Fibroblast of villous mesenchyme (primary cell): ENCODE measurements at regions not wholly inside any gene's neighbourhood (a gene's known extent, or its start where the extent isn't known, plus 50 kb on each side); places are given as distances from the start of the nearest gene placed in this dataset.

Source experiments
- DNase-seq: peaks from one replicate; pipeline ENCODE4 v3.0.0-alpha.2; 2010; ENCODE audit warnings: low read depth
- H3K4me3 ChIP-seq: 2 replicates; pipeline ENCODE4 v1.5.1; 2011; ENCODE audit warnings: low read depth, mild to moderate bottlenecking, low read length
- TF ChIP-seq, protein P1 (sequence below): IDR thresholded peaks from 2 replicates; pipeline ENCODE4 v1.5.1; 2012; ENCODE audit warnings: low read depth, mild to moderate bottlenecking, low read length; ENCODE audit not compliant: insufficient read depth

DNA sequence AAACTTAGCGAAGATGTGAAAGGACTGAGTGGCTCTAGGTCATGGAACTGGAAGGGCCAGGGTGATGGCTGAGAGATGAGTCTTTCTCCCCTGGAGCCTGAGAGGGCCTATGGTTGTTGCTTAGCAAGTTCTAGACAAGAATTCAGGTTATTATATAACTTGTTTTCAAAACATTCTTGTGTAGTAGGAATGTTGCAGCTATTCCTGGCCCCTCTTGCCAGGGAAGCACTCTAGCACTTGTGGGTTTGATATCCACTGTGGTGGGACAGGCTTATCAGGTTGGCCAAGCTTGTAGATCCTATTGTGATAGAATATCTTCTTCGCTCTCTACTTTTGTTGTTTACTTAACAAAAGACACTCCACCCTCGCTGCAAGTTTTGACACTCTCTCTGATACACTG, 211.8 kb upstream of the CITED2 start:
- TF ChIP-seq, protein P1, sequence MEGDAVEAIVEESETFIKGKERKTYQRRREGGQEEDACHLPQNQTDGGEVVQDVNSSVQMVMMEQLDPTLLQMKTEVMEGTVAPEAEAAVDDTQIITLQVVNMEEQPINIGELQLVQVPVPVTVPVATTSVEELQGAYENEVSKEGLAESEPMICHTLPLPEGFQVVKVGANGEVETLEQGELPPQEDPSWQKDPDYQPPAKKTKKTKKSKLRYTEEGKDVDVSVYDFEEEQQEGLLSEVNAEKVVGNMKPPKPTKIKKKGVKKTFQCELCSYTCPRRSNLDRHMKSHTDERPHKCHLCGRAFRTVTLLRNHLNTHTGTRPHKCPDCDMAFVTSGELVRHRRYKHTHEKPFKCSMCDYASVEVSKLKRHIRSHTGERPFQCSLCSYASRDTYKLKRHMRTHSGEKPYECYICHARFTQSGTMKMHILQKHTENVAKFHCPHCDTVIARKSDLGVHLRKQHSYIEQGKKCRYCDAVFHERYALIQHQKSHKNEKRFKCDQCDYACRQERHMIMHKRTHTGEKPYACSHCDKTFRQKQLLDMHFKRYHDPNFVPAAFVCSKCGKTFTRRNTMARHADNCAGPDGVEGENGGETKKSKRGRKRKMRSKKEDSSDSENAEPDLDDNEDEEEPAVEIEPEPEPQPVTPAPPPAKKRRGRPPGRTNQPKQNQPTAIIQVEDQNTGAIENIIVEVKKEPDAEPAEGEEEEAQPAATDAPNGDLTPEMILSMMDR = no peak
- DNase-seq = no peak
- H3K4me3 ChIP-seq = no peak overlapping the region

DNA sequence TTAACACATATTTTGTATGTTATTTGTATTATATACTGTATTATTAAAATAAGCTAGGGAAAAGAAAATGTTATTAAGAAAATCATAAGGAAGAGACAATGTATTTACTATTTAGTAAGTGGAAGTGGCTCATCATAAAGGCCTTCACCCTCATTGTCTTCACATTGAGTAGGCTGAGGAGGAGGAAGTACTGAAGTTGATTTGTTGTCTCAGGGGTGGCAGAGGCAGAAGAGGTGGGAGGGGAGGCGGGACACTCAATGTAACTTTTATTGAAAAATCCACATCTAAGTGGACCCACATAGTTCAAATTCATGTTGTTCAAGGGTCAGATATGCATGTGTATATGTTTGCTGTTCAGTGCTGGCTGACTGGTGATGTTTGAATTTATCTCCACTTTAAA, 210.2 kb upstream of the CITED2 start:
- DNase-seq = no peak
- TF ChIP-seq, protein P1 = no peak
- no peak overlapping the region for H3K4me3 ChIP-seq

DNA sequence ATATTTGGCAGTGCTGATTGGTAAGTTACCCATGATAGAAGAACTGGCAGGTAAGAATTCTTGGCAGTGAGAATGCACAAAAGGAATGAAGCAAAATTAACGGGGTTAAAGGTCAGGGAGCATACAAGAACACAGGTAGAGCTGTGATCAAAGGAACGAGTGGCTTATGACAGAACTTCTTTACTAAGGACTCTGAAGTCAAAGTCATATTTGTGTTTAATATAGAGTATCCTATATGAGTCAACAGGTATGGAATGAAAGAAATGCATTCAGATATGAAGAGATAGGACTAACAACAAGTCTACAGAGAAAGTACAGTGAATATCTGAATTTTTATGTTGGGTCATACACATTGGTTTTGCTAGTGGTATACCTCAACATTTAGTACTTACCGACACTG, 209.0 kb upstream of the CITED2 start:
- TF ChIP-seq, protein P1 = no peak
- no peak for DNase-seq
- no peak overlapping the region for H3K4me3 ChIP-seq

DNA sequence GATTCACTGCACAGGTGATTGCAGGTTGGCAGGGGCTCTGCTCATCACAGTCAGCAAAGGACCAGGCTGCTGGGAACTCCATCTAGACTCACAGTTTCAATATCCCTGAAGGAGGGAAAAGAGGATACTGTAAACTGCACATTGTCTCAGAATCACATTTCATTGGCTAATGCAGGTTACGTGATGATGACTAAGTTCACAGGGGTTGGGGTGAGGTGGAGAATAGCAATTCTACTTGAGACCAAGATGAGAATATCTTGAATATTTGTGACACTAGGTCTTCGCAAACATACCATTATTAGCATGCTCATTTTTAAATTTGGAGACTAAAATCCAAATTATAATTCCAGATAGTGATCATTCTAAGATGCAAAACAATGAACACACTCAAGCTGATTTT, 208.5 kb upstream of the CITED2 start:
- no peak for DNase-seq
- TF ChIP-seq, protein P1 = no peak
- no peak overlapping the region for H3K4me3 ChIP-seq

DNA sequence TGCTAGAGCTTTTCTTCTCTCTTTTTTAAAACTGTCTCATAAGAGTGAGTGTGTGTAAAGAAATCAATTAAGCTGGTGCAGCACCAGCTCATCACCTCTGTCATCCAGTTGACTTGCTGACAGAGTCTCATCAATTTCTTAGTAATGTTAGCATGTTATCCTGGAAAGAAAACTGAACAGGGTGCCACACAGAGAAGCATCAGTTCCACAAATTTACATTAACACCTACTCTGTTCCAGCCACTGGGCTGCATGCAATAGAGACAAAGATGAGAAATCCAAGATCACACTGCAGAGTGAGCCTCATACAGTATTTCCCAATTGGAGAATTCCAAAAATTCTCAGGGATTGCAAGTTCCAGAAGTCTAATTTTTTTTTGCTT, 207.0 kb upstream of the CITED2 start:
- TF ChIP-seq, protein P1 = no peak
- no peak for DNase-seq

DNA sequence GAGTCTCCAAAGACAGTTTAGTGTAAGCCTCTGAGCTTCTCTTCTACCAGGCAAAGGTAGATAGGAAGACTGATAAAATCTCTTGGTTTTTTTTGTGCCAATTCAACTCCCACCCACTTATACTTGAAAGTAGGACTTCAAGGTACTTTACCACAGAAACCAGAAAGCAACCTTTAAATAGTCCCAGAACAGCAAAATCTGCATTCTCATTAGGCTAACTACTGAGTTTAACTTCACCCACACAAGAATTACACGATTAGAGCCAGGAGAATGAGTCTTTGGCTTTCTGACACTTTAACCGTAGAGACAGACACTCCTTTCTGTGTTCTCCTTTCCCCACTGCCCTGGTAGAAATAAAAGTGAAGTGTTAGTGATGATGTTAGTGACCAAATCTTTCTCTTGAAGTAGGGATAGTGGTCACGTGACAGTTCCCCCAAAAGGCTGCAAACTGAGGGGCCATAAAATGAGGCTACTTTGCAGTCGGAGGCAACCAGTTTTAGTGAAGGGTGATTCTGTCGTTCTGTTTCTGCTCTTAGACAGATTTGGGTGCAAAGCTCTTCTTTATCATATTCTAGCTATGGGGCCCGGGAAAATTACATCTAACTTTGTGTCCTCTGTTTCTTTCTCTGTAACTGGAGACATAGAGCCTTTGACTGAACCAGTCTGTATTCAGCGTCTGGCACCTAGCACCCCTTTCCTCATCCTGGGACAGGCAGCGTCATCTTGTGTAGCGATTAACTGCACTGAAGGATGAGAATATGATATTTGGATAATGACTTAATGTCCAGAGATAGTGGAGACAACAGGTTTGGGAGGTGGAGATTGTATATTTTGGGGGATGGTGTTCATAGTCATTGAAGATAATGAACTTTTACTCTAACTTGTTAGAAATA, 206.4 kb upstream of the CITED2 start:
- no peak for DNase-seq
- no peak overlapping the region for H3K4me3 ChIP-seq
- TF ChIP-seq, protein P1 = no peak

More for the DNA sequence above, 207.0 kb upstream of the CITED2 start:
- H3K4me3 ChIP-seq = no peak overlapping the region
